ENCODE measurements at regions not wholly inside any gene's neighbourhood (a gene's known extent, or its start where the extent isn't known, plus 50 kb on each side); places are given as distances from the start of the nearest gene placed in this dataset.

DNA sequence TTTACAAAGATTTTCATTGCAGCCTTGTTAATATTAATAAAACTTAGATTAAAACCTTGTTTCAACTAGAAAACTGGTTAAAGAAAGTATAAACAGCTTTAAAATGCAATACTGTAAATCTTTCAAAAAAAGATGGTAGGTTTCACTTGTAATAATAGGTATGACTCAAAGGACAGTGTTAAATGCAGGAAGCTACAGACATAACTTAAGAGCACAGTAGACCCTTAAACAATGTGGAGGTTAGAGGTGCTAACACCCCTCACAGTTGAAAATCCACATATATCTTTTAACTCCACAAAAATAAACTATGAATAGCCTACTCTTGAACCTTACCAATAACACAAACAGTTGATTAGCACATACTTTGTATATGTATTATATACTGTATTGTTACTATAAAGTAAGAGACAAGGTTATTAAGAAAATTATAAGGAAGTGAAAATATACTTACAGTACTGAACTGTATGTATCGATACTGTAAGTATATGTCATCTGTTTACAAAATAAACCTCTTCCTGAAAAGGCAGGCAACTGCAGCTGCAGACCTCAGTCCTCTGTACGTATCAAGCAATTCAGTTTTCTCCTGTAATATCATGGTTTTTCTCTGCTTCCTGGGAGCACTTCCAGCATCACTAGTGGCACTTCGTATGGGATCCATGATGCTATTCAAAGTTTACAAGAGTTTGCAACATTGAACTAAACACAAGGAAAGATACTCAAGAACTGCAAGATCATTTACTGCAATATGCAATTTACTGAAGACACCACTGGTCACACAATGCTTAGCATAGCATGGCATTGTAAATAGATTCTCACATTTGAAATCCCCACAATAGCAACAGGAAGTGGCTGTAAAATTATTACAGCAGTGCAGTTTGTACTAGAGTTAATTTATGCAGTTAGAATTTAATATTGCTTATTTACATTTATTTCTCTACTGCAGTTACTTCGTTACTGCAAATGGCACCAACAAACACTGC lies 610.5 kb upstream of the LRRTM4 start:
- TF ChIP-seq, protein P1, sequence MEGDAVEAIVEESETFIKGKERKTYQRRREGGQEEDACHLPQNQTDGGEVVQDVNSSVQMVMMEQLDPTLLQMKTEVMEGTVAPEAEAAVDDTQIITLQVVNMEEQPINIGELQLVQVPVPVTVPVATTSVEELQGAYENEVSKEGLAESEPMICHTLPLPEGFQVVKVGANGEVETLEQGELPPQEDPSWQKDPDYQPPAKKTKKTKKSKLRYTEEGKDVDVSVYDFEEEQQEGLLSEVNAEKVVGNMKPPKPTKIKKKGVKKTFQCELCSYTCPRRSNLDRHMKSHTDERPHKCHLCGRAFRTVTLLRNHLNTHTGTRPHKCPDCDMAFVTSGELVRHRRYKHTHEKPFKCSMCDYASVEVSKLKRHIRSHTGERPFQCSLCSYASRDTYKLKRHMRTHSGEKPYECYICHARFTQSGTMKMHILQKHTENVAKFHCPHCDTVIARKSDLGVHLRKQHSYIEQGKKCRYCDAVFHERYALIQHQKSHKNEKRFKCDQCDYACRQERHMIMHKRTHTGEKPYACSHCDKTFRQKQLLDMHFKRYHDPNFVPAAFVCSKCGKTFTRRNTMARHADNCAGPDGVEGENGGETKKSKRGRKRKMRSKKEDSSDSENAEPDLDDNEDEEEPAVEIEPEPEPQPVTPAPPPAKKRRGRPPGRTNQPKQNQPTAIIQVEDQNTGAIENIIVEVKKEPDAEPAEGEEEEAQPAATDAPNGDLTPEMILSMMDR (IDR thresholded peaks at IDR 0.05): no peak
- no peak for TF ChIP-seq POLR2A (IDR thresholded peaks at IDR 0.05)
